ENCODE measurements at regions not wholly inside any gene's neighbourhood (a gene's known extent, or its start where the extent isn't known, plus 50 kb on each side); places are given as distances from the start of the nearest gene placed in this dataset.

- Mint-ChIP-seq H3K36me3 (ENCODE audit: insufficient read depth) (no peaks in the 10 kb centered on the region), H3K9me3 (no peaks in the 10 kb centered on the region), H3K27ac (ENCODE audit: low read depth) (no peak overlapping the region), H3K4me1 (no peaks in the 10 kb centered on the region), H3K4me3 (no peak overlapping the region), H3K27me3 (peaks cover 47% of the 10 kb centered on the region)
- ATAC-seq (replicated peaks; ENCODE audit: extremely low read depth, poor library complexity, severe bottlenecking) (no peak), DNase-seq (ENCODE audit: low spot score in 2 of 2) (no peak)
Observed at GRCh38 chr1:230591678-230592077, 50.6 kb upstream of the COG2 start.

- peaks cover 45% of the 10 kb centered on the region for H3K27me3 Mint-ChIP-seq
- no peaks in the 10 kb centered on the region for H3K36me3 Mint-ChIP-seq (ENCODE audit: insufficient read depth)
- ATAC-seq (replicated peaks; ENCODE audit: extremely low read depth, poor library complexity, severe bottlenecking) (no peak), DNase-seq (ENCODE audit: low spot score in 2 of 2) (no peak)
- H3K27ac Mint-ChIP-seq (ENCODE audit: low read depth): no peak overlapping the region
- H3K4me3 Mint-ChIP-seq: no peak overlapping the region
- no peaks in the 10 kb centered on the region for H3K9me3 Mint-ChIP-seq
- H3K4me1 Mint-ChIP-seq: no peaks in the 10 kb centered on the region
Observed at GRCh38 chr1:230589951-230590350, 52.3 kb upstream of the COG2 start.

DNA sequence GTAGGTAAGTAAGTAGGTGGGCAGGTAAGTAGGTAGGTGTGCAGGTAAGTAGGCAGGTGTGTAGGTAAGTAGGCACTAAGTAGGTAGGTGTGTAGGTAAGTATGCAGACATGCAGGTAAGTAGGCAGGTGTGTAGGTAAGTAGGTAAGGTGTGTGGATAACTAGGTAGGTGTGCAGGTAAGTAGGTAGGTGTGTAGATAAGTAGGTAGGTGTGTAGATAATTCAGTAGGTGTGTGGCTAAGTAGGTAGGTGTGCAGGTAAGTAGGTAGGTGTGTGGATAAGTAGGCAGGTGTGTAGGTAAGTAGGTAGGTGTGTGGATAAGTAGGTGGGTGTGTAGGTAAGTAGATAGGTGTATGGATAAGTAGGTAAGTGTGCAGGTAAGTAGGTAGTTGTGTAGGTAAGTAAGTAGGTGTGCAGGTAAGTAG is 53.9 kb upstream of the COG2 start:
- H3K36me3 Mint-ChIP-seq (ENCODE audit: insufficient read depth): no peaks in the 10 kb centered on the region
- H3K9me3 Mint-ChIP-seq: no peaks in the 10 kb centered on the region
- no peaks in the 10 kb centered on the region for H3K4me1 Mint-ChIP-seq
- ATAC-seq (replicated peaks; ENCODE audit: extremely low read depth, poor library complexity, severe bottlenecking) (no peak), DNase-seq (ENCODE audit: low spot score in 2 of 2) (no peak)
- no peak overlapping the region for H3K27ac Mint-ChIP-seq (ENCODE audit: low read depth)
- H3K27me3 Mint-ChIP-seq: peaks cover 30% of the 10 kb centered on the region
- no peak overlapping the region for H3K4me3 Mint-ChIP-seq

DNA sequence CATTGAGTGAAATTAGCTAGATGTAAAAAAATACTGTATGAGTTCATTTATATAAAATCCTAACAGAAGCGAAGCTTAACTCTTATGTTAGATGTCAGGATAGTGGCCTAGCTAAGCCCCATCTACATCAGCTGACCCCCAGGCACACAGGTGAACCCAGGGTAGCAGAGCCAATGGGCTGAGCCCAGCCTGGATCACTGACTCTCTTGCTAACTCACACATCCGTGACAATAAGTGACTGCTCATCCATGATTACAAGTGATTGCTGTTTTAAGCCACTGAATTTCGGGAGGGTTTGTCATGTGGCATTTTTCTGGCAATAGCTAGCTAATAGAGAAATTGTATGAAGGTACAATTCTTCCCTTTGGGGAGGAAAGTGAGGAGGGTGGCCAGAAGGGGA is 55.2 kb upstream of the COG2 start:
- Mint-ChIP-seq H3K4me1 (no peaks in the 10 kb centered on the region), H3K27me3 (peaks cover 30% of the 10 kb centered on the region), H3K9me3 (no peaks in the 10 kb centered on the region), H3K27ac (ENCODE audit: low read depth) (no peak overlapping the region), H3K4me3 (no peak overlapping the region), H3K36me3 (ENCODE audit: insufficient read depth) (no peaks in the 10 kb centered on the region)
- no peak for DNase-seq (ENCODE audit: low spot score in 2 of 2)
- no peak for ATAC-seq (replicated peaks; ENCODE audit: extremely low read depth, poor library complexity, severe bottlenecking)

DNA sequence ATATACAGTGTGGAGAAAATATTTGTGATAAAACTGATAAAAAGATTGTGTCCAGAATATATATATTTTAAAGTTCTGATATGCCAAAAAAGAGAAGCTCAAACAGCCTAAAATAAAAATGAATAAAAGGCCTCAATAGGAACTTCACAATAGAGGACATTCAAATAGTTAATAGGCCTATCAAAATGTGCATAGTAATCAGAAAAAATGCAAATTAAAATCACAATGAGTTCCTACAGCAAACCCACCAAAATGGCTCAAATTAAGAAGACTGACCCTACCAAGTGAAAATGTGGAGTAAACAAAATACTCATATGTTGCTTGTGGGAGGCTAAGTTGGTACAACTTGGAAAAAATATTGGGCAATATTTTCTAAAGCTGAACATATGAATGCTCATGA is 57.6 kb upstream of the COG2 start:
- Mint-ChIP-seq H3K4me3 (no peak overlapping the region), H3K4me1 (no peaks in the 10 kb centered on the region), H3K27me3 (peaks cover 37% of the 10 kb centered on the region), H3K27ac (ENCODE audit: low read depth) (no peak overlapping the region), H3K9me3 (no peaks in the 10 kb centered on the region), H3K36me3 (ENCODE audit: insufficient read depth) (peaks cover 2% of the 10 kb centered on the region)
- no peak for DNase-seq (ENCODE audit: low spot score in 2 of 2)
- ATAC-seq (replicated peaks; ENCODE audit: extremely low read depth, poor library complexity, severe bottlenecking): no peak

GRCh38 chr1:230581446-230582079 is 60.7 kb upstream of the COG2 start:
- Mint-ChIP-seq H3K36me3 (ENCODE audit: insufficient read depth) (peaks cover 2% of the 10 kb centered on the region), H3K4me1 (no peaks in the 10 kb centered on the region), H3K4me3 (no peak overlapping the region), H3K9me3 (no peaks in the 10 kb centered on the region), H3K27ac (ENCODE audit: low read depth) (no peak overlapping the region), H3K27me3 (peaks cover 44% of the 10 kb centered on the region)
- DNase-seq (ENCODE audit: low spot score in 2 of 2) (no peak), ATAC-seq (replicated peaks; ENCODE audit: extremely low read depth, poor library complexity, severe bottlenecking) (no peak)

DNA sequence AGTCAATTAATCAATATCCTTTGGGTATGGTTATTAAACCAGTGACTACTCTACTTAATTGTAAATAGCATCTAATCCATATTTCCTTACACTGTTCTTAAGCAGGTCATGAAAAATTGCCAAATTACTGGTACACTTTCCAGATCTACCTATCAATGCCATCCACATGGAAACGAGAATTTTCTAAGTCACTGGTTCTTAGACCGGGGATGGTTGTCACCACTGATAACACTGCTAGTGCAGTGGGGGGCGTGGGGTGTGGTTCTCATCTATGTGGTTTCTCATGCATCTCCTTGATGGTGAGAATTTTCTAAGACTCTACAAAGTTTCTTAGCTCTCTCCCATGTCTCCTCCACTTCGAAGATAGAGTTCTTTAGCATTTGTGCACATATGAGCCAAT is 63.7 kb upstream of the COG2 start:
- H3K4me1 Mint-ChIP-seq: no peaks in the 10 kb centered on the region
- H3K27ac Mint-ChIP-seq (ENCODE audit: low read depth): no peak overlapping the region
- peaks cover 44% of the 10 kb centered on the region for H3K27me3 Mint-ChIP-seq
- no peaks in the 10 kb centered on the region for H3K9me3 Mint-ChIP-seq
- no peak for ATAC-seq (replicated peaks; ENCODE audit: extremely low read depth, poor library complexity, severe bottlenecking)
- H3K36me3 Mint-ChIP-seq (ENCODE audit: insufficient read depth): peaks cover 2% of the 10 kb centered on the region
- no peak for DNase-seq (ENCODE audit: low spot score in 2 of 2)
- H3K4me3 Mint-ChIP-seq: no peak overlapping the region

- no peak overlapping the region for H3K27ac Mint-ChIP-seq (ENCODE audit: low read depth)
- DNase-seq (ENCODE audit: low spot score in 2 of 2): no peak
- peaks cover 40% of the 10 kb centered on the region for H3K27me3 Mint-ChIP-seq
- no peak for ATAC-seq (replicated peaks; ENCODE audit: extremely low read depth, poor library complexity, severe bottlenecking)
- peaks cover 2% of the 10 kb centered on the region for H3K36me3 Mint-ChIP-seq (ENCODE audit: insufficient read depth)
- no peaks in the 10 kb centered on the region for H3K9me3 Mint-ChIP-seq
- H3K4me1 Mint-ChIP-seq: no peaks in the 10 kb centered on the region
- no peak overlapping the region for H3K4me3 Mint-ChIP-seq
Observed at GRCh38 chr1:230577537-230577936, 64.7 kb upstream of the COG2 start.

- Mint-ChIP-seq H3K4me3 (no peak overlapping the region), H3K9me3 (no peaks in the 10 kb centered on the region), H3K27me3 (peaks cover 29% of the 10 kb centered on the region), H3K36me3 (ENCODE audit: insufficient read depth) (peaks cover 2% of the 10 kb centered on the region), H3K4me1 (no peaks in the 10 kb centered on the region), H3K27ac (ENCODE audit: low read depth) (no peak overlapping the region)
- no peak for DNase-seq (ENCODE audit: low spot score in 2 of 2)
- no peak for ATAC-seq (replicated peaks; ENCODE audit: extremely low read depth, poor library complexity, severe bottlenecking)
Observed at GRCh38 chr1:230575886-230576500, 66.3 kb upstream of the COG2 start.

DNA sequence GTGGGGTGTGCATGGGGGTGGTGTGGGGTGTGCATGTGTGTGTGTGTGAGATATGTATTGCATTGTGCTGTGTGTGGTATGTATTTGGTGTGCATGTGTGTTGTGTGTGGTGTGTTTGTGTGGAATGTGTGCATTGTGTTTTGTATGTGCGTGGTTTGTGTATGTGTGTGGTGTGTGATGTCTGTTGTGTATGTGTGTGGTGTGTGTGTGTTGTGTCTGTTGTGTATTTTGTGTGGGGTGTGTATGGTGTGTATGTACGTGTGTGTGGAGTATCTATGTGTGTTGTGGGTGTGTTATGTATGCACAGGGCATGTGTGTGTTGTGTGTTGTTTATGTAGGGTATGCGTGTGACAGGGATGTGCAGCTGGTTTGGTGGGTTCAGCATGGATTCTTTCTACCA is 67.8 kb upstream of the COG2 start:
- Mint-ChIP-seq H3K4me1 (no peaks in the 10 kb centered on the region), H3K36me3 (ENCODE audit: insufficient read depth) (no peaks in the 10 kb centered on the region), H3K9me3 (no peaks in the 10 kb centered on the region), H3K27ac (ENCODE audit: low read depth) (no peak overlapping the region), H3K27me3 (peaks cover 33% of the 10 kb centered on the region), H3K4me3 (no peak overlapping the region)
- ATAC-seq (replicated peaks; ENCODE audit: extremely low read depth, poor library complexity, severe bottlenecking) (no peak), DNase-seq (ENCODE audit: low spot score in 2 of 2) (no peak)

- Mint-ChIP-seq H3K27ac (ENCODE audit: low read depth) (no peak overlapping the region), H3K9me3 (no peaks in the 10 kb centered on the region), H3K36me3 (ENCODE audit: insufficient read depth) (no peaks in the 10 kb centered on the region), H3K27me3 (peaks cover 31% of the 10 kb centered on the region), H3K4me1 (no peaks in the 10 kb centered on the region), H3K4me3 (no peak overlapping the region)
- ATAC-seq (replicated peaks; ENCODE audit: extremely low read depth, poor library complexity, severe bottlenecking) (no peak), DNase-seq (ENCODE audit: low spot score in 2 of 2) (no peak)
Observed at GRCh38 chr1:230573658-230574057, 68.6 kb upstream of the COG2 start.

- H3K4me3 Mint-ChIP-seq: no peak overlapping the region
- H3K27me3 Mint-ChIP-seq: peaks cover 35% of the 10 kb centered on the region
- DNase-seq (ENCODE audit: low spot score in 2 of 2) (no peak), ATAC-seq (replicated peaks; ENCODE audit: extremely low read depth, poor library complexity, severe bottlenecking) (no peak)
- no peak overlapping the region for H3K27ac Mint-ChIP-seq (ENCODE audit: low read depth)
- no peaks in the 10 kb centered on the region for H3K36me3 Mint-ChIP-seq (ENCODE audit: insufficient read depth)
- no peaks in the 10 kb centered on the region for H3K4me1 Mint-ChIP-seq
- H3K9me3 Mint-ChIP-seq: no peaks in the 10 kb centered on the region
Observed at GRCh38 chr1:230572121-230573105, 69.9 kb upstream of the COG2 start.
